ENCODE measurements at regions not wholly inside any gene's neighbourhood (a gene's known extent, or its start where the extent isn't known, plus 50 kb on each side); places are given as distances from the start of the nearest gene placed in this dataset.

- no peaks in the 10 kb centered on the region for H3F3A ChIP-seq (ENCODE audit: low read length, unreplicated experiment)
- H3K9ac ChIP-seq (ENCODE audit: low read length) = no peak overlapping the region
- H3K9me3 ChIP-seq (ENCODE audit: low read length) = no peaks in the 10 kb centered on the region
- no peaks in the 10 kb centered on the region for H4K20me1 ChIP-seq (ENCODE audit: low read length)
- POLR2A ChIA-PET (ENCODE audit: unreplicated experiment) = no interaction called here
- H3K27me3 ChIP-seq (ENCODE audit: low read length) = no peaks in the 10 kb centered on the region
- no peak for TF ChIP-seq CTCF (conservative IDR thresholded peaks at IDR 0.05; ENCODE audit: low read depth, low read length)
- TF ChIP-seq EZH2phosphoT487 (IDR thresholded peaks at IDR 0.05; ENCODE audit: borderline replicate concordance, low read length) = no peak
- no peak for TF ChIP-seq EZH2 (IDR thresholded peaks at IDR 0.05; ENCODE audit: low read length, unreplicated experiment)
- no peak overlapping the region for H3K4me2 ChIP-seq (ENCODE audit: low read length)
- H2AFZ ChIP-seq (ENCODE audit: low read length) = no peak overlapping the region
- no peaks in the 10 kb centered on the region for H3K36me3 ChIP-seq (ENCODE audit: low read depth, low read length)
- no peak overlapping the region for H3K4me3 ChIP-seq (ENCODE audit: low read length)
- BruUV-seq (replicated peaks) = no TSS peak
- no peaks in the 10 kb centered on the region for H3K4me1 ChIP-seq (ENCODE audit: insufficient read depth, low read length)
- CTCF ChIA-PET = no interaction called here
- no peak overlapping the region for H3K27ac ChIP-seq (ENCODE audit: low read length)
- no peaks in the 10 kb centered on the region for H3K9me2 ChIP-seq (replicated peaks; ENCODE audit: low read length)
- no peak for DNase-seq
- H3K79me2 ChIP-seq (ENCODE audit: low read length) = no peaks in the 10 kb centered on the region
- ATAC-seq = no peak
- intact Hi-C loops (cut with micrococcal nuclease) = no loop called here
Observed at GRCh38 chr2:220583725-220584124, 956.3 kb downstream of the SLC4A3 start.

GRCh38 chr2:220585241-220585640, 957.8 kb downstream of the SLC4A3 start:
- no peaks in the 10 kb centered on the region for H4K20me1 ChIP-seq (ENCODE audit: low read length)
- H3F3A ChIP-seq (ENCODE audit: low read length, unreplicated experiment) = no peaks in the 10 kb centered on the region
- ChIA-PET CTCF (no interaction called here), POLR2A (ENCODE audit: unreplicated experiment) (no interaction called here)
- no peaks in the 10 kb centered on the region for H3K4me1 ChIP-seq (ENCODE audit: insufficient read depth, low read length)
- H3K36me3 ChIP-seq (ENCODE audit: low read depth, low read length) = no peaks in the 10 kb centered on the region
- no peak for TF ChIP-seq EZH2phosphoT487 (IDR thresholded peaks at IDR 0.05; ENCODE audit: borderline replicate concordance, low read length)
- TF ChIP-seq CTCF (conservative IDR thresholded peaks at IDR 0.05; ENCODE audit: low read depth, low read length) = no peak
- TF ChIP-seq EZH2 (IDR thresholded peaks at IDR 0.05; ENCODE audit: low read length, unreplicated experiment) = no peak
- H3K27me3 ChIP-seq (ENCODE audit: low read length) = no peaks in the 10 kb centered on the region
- no peak overlapping the region for H3K4me3 ChIP-seq (ENCODE audit: low read length)
- H3K27ac ChIP-seq (ENCODE audit: low read length) = no peak overlapping the region
- H3K9me2 ChIP-seq (replicated peaks; ENCODE audit: low read length) = no peaks in the 10 kb centered on the region
- no TSS peak for BruUV-seq (replicated peaks)
- no peak overlapping the region for H3K9ac ChIP-seq (ENCODE audit: low read length)
- no peaks in the 10 kb centered on the region for H3K79me2 ChIP-seq (ENCODE audit: low read length)
- H3K4me2 ChIP-seq (ENCODE audit: low read length) = no peak overlapping the region
- ATAC-seq (no peak), DNase-seq (no peak)
- intact Hi-C loops (cut with micrococcal nuclease) = no loop called here
- no peak overlapping the region for H2AFZ ChIP-seq (ENCODE audit: low read length)
- H3K9me3 ChIP-seq (ENCODE audit: low read length) = no peaks in the 10 kb centered on the region

DNA sequence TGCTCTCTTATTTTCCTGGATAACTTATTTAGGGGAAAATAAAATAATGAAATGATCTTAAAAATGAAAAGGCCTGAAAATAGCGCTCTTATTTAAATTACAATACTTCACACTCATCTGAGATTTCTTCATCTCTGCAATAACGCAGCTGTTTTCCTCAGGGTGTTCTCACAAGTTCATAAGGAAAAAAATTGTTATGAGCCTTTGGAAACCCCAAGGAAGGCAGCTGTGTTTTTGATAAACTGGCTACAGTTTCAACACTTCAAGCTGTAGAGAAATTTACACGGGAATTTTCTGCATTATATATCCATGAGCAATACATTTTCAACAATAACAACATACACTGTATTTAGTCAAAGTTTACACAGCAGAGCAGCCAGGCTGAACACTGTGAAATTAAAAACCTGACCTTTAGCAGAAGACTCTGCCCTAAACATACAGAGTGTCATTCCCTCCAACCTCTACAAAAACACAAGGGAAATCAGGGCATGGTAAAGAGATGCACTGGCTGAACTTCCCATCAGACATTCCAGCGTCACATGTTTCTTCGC, 959.6 kb downstream of the SLC4A3 start:
- no peaks in the 10 kb centered on the region for H3K79me2 ChIP-seq (ENCODE audit: low read length)
- intact Hi-C loops (cut with micrococcal nuclease) = no loop called here
- no peaks in the 10 kb centered on the region for H3K9me3 ChIP-seq (ENCODE audit: low read length)
- H3K4me1 ChIP-seq (ENCODE audit: insufficient read depth, low read length) = no peaks in the 10 kb centered on the region
- TF ChIP-seq EZH2 (IDR thresholded peaks at IDR 0.05; ENCODE audit: low read length, unreplicated experiment) (no peak), CTCF (conservative IDR thresholded peaks at IDR 0.05; ENCODE audit: low read depth, low read length) (no peak), EZH2phosphoT487 (IDR thresholded peaks at IDR 0.05; ENCODE audit: borderline replicate concordance, low read length) (no peak)
- H3F3A ChIP-seq (ENCODE audit: low read length, unreplicated experiment) = no peaks in the 10 kb centered on the region
- no peaks in the 10 kb centered on the region for H4K20me1 ChIP-seq (ENCODE audit: low read length)
- no peak overlapping the region for H3K9ac ChIP-seq (ENCODE audit: low read length)
- ChIA-PET CTCF (no interaction called here), POLR2A (ENCODE audit: unreplicated experiment) (no interaction called here)
- DNase-seq = no peak
- no peak overlapping the region for H3K4me2 ChIP-seq (ENCODE audit: low read length)
- ATAC-seq = no peak
- no peak overlapping the region for H2AFZ ChIP-seq (ENCODE audit: low read length)
- no peak overlapping the region for H3K27ac ChIP-seq (ENCODE audit: low read length)
- H3K27me3 ChIP-seq (ENCODE audit: low read length) = no peaks in the 10 kb centered on the region
- H3K9me2 ChIP-seq (replicated peaks; ENCODE audit: low read length) = no peaks in the 10 kb centered on the region
- H3K4me3 ChIP-seq (ENCODE audit: low read length) = no peak overlapping the region
- H3K36me3 ChIP-seq (ENCODE audit: low read depth, low read length) = no peaks in the 10 kb centered on the region
- no TSS peak for BruUV-seq (replicated peaks)
